K562 (cell line): ENCODE measurements at regions not wholly inside any gene's neighbourhood (a gene's known extent, or its start where the extent isn't known, plus 50 kb on each side); places are given as distances from the start of the nearest gene placed in this dataset.

ENCODE experiments used
- ELF1 ChIP-seq: fragments of 200-800 bp; sonication (Bioruptor generic); IDR thresholded peaks from 2 replicates; pipeline ENCODE4 v1.6.1; 2016; ENCODE audit warnings: missing genetic modification characterization, missing compliant biosample characterization
- GABPA ChIP-seq: fragments of 200-800 bp; sonication (Bioruptor generic); conservative IDR thresholded peaks from 2 replicates; pipeline ENCODE4 v1.6.1; 2016; ENCODE audit warnings: low read depth, missing genetic modification characterization, missing compliant biosample characterization
- GTF2E2 ChIP-seq: fragments of 200-800 bp; sonication (Bioruptor generic); IDR thresholded peaks from 2 replicates; pipeline ENCODE4 v1.6.1; 2016; ENCODE audit warnings: missing genetic modification characterization, missing compliant biosample characterization
- HDAC3 ChIP-seq: fragments of 450-650 bp; IDR thresholded peaks from 2 replicates; pipeline ENCODE4 v1.6.1; 2018; ENCODE audit warnings: borderline replicate concordance, mild to moderate bottlenecking, moderate library complexity; ENCODE audit not compliant: partially characterized antibody
- KHSRP ChIP-seq: fragments of 450-650 bp; IDR thresholded peaks from 2 replicates; pipeline ENCODE4 v1.6.1; 2017
- TEAD4 ChIP-seq, 2 experiments: sonication (generic) in 1 of 2; formaldehyde crosslinking in 1 of 2; IDR thresholded peaks; 2 replicates each; pipeline versions ENCODE4 v1.6.1 to v1.8.0; 2012 to 2022; ENCODE audit warnings: borderline replicate concordance in 1 of 2, inconsistent platforms in 1 of 2, low read length in 1 of 2, mild to moderate bottlenecking in 1 of 2, missing genetic modification reagents in 1 of 2
- ZNF124 ChIP-seq: sonication (generic); formaldehyde crosslinking; IDR thresholded peaks from 2 replicates; pipeline ENCODE4 v1.8.1; 2022; ENCODE audit warnings: missing genetic modification reagents
- TF ChIP-seq, protein P1 (sequence below), 3 experiments: IDR thresholded peaks in 2 of 3; conservative IDR thresholded peaks in 1 of 3; 2 replicates each; pipeline ENCODE4 v1.5.1; 2011 to 2012; ENCODE audit warnings: low read length in 3 of 3, mild to moderate bottlenecking in 3 of 3, control low read depth in 2 of 3, improper control_type of control experiment in 1 of 3, inconsistent platforms in 1 of 3, low read depth in 1 of 3, mixed read lengths in 1 of 3, moderate library complexity in 1 of 3; ENCODE audit not compliant: insufficient read depth in 2 of 3

DNA sequence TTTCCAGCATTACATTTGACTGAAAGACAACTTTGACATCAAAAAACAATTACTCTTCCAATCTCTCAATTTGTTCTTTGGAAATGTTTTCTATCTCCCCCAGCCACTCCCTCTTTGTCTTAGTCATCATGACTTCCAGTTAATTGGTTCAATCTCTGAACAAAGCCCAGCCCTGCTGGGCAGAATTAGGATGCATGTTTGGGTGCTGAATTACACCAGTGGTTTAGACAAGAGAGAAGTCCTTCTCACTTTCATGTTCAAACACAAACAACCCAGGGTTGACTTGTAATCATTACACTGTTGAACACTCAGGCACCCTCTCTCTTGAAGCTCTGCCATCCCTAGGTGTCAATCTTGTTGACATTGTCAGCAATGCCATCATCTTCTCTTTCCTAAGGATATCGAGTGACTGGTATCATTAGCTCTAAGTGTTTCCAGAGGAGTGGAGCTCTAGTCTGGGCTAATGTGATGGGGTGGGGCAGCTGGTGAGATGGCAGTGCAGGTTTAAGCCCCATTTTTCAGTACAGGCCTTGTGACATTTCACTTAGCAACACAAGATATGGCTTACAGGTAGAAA lies 90.8 kb upstream of the MEIS1 start:
- TF ChIP-seq TEAD4 (IDR thresholded peaks at IDR 0.05; ENCODE audit: low read length) (no peak), TEAD4 (CRISPR knock-in tag; IDR thresholded peaks at IDR 0.05; ENCODE audit: borderline replicate concordance) (no peak), ZNF124 (CRISPR knock-in tag) (no peak), HDAC3 (no peak), KHSRP (no peak), GABPA (no peak), ELF1 (tag) (no peak), GTF2E2 (no peak)
- TF ChIP-seq, protein P1, sequence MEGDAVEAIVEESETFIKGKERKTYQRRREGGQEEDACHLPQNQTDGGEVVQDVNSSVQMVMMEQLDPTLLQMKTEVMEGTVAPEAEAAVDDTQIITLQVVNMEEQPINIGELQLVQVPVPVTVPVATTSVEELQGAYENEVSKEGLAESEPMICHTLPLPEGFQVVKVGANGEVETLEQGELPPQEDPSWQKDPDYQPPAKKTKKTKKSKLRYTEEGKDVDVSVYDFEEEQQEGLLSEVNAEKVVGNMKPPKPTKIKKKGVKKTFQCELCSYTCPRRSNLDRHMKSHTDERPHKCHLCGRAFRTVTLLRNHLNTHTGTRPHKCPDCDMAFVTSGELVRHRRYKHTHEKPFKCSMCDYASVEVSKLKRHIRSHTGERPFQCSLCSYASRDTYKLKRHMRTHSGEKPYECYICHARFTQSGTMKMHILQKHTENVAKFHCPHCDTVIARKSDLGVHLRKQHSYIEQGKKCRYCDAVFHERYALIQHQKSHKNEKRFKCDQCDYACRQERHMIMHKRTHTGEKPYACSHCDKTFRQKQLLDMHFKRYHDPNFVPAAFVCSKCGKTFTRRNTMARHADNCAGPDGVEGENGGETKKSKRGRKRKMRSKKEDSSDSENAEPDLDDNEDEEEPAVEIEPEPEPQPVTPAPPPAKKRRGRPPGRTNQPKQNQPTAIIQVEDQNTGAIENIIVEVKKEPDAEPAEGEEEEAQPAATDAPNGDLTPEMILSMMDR (IDR thresholded peaks at IDR 0.05 in 2 of 3, conservative IDR thresholded peaks at IDR 0.05 in 1 of 3; ENCODE audit: insufficient read depth in 2 of 3, low read depth in 1 of 3, low read length in 3 of 3) = no peak
